NCI-H128 (cell line): ENCODE measurements at regions not wholly inside any gene's neighbourhood (a gene's known extent, or its start where the extent isn't known, plus 50 kb on each side); places are given as distances from the start of the nearest gene placed in this dataset.

Source experiments
- DNase-seq: peaks from one replicate; lab custom pipeline; 2025; ENCODE audit not compliant: unreplicated experiment; lab: John Stamatoyannopoulos, UW

DNA sequence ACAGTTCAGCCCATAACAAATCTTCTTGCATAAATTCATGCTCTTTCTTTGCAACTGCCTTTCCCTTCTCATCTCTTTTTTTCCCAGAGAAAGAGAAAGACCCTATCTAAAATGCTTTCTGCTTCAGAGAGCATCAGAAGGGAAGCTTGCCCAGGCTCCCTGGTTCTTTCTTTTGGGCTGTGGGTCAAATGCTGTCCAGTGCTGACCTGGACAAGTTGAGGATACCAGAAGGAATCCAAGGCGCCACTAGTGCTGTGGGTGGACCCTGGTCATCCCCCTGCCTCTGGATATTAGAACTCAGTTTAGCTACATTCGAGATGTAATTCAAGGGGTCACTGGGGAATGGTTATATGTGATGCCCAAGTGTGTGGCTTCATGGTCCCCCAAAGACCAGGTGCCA is 411.6 kb downstream of the RPS24 start:
- DNase-seq, result no peak

DNA sequence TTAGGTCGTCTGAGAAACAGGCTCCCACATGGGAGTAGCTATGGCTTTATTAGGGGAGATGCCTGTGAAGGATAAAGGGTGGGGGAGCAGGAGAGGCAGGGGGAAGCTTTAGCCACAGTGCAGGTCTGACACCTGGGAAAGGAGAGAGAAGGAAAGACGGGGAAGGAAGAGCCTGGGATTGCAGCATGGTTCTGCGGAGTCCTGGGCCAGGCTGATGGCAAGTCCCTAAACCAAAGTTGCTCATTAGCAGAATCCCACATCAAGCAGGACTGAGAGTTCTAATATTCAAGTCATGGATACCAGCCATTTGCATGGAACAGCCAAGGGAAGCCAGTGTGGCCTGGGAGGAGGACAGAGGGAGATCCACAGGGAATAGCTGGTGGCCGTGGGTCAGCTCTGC is 414.8 kb downstream of the RPS24 start:
- no peak for DNase-seq

DNA sequence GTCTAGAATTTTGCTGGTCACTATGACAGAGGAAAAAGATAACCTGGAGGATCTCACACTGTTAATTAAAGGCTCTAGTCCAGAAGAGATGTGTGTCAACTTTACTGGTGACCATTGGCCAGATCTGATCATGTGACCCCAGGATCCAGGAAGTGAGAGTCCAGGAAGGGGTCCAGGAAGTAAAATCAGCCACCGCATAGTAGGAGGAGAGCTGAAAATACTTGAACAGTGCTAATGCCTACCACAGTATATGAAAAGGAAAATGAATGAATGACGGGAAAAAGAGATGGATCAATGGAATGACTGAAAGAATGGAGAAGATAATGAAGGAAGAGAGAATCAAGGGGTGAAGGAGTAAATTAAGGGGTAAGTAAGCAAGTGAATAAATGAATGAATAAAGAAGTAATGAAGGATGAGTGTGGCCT is 415.3 kb downstream of the RPS24 start:
- no peak for DNase-seq

DNA sequence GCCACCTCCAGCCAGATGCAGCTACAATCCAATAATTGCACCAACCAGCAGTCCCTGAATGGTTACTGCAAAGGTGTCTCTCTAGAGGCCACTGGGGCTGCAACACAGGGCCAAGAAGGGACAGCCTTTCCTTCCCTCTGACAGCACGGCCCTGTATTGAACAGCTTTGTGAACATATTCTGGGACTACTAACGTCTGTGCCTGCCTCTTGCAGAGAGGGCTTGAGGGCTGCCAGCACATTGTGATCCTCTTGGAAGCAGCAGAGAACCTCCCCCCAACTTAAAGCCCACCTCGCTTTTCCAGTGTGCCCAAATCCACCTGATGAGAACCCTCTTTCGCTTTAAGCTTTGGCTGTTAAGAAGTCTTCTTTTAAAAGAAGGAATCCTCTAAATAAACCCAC is 415.9 kb downstream of the RPS24 start:
- no peak for DNase-seq

DNA sequence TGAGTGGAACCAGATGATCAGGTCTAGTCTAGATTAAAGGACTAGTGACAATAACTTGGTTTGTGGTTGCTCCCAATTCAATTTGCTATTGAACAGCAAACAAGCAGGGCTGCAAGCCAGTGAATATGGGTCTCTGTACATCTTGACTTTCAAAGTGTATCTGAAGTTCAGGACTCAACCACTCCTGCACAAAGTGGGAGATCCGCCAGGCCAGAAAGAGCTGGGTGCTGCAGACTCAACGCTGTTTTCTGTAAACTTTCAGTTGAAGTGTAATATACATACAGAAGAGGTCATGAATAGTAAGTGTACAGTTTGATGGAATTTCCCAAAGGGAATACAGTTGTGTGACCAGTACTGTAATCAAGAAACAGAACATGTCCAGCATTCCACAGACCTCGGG is 416.6 kb downstream of the RPS24 start:
- DNase-seq, result no peak

DNA sequence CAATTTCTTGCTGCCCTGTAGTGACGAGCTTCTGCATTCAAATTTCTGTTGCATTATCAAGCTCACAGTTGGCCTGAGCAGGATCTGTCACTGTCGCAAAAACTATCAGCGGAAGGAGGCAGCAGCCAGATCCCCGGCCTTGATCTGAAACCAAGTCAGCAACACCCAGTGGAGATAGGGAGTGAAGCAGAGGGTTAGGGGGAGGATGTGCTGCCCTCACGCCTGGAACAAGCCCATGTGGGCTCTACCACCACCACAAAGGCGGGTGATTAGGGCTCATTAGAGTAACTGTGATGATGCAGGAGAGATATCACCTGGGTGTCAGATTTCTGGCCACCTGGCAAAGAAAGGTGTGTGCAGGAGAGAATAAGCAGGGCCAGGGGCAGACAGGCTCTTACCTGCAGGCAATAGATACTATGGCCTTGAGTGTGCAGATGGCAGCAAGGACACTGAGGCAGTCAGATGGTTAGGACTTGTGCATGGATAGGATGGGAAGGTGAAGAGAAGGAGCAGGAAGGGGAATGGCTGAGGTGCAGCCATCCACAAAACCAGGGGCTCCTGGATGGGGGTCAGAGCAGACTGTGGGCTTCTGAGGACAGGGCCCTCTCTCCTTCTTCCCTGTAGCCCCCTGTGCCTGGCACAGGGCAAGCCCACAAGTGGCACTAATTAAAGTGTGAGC is 417.3 kb downstream of the RPS24 start:
- no peak for DNase-seq

DNA sequence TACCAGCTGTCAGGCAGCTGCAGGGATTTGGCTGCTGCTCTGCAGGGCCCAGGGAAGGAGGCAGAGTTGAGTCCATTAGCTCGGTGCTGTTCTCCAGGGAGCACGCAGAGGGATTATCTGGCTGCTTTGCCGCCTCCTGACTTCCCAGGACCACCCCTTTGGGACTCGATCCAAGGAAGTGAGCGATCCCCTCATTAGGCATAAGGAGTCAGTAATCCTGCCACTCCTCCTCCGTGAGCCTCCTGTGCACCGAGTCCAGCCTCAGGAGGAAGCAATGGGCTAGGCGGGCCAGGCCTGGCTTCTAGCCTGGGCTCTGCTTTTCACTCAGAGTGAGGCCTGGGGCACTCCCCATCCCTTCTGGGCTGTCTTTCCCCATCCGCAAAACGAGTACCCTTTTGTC is 417.9 kb downstream of the RPS24 start:
- no peak for DNase-seq

DNA sequence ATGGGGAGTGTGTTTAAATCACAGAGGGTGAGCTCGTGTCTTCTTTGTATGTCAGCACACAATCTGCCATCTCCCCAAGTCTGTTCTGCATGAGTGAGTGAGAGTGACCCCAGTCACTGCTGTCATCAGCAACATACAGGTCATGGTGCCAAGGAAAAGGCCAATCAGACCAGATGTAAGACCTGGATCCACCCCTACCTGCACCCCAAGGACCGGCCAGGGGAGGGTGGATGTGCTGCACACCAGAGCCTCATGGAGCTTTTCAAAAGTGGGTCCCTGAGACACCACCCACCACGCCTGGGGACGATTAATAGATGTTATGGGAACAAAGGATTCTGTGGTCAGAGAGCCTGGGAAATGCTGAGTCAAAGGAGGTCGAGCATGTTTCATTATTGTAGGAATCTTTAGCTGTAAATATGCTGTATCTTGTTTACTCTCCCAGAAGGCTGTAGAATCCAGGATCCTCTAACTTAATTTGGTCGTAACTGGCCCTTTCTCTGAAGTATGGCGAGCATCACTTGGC is 420.5 kb downstream of the RPS24 start:
- DNase-seq, result no peak

DNA sequence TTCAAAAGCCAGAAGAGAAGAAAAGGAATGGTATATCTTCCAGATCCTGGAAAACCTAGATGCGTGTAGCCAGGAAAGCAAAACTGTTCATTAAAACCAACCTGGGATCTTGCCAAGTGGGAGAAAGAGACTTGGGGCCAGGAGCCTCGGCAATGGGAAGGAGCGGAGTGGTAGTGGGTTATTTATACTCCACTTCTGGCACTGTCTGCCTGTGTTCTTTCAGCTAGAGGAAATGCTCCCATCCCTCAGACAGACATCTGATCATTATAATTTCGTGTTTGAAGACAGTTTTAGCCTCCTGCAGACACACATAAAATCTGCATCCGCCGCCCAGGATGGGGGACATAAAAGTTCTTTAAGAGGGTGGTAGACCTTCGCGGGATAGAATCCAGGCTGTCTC is 421.6 kb downstream of the RPS24 start:
- no peak for DNase-seq

DNA sequence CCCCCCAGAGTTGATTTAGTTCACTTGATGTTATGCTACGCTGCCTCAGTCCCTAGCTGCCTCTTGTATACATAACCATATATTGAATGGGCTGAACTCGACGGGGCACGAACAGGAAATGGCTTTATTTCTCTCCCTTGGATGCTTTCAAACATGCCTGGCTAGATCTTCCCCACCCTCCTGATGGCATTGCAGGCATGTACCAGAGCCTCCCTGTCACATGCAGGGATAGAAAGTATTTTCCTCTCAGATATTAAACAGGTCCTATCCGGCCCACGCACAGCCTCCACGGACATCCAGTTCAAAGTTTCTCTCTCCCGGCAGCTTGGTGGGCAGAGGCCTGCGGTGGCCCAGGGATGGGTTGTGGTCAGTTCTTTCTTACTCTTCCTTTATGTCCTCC is 422.1 kb downstream of the RPS24 start:
- no peak for DNase-seq

DNA sequence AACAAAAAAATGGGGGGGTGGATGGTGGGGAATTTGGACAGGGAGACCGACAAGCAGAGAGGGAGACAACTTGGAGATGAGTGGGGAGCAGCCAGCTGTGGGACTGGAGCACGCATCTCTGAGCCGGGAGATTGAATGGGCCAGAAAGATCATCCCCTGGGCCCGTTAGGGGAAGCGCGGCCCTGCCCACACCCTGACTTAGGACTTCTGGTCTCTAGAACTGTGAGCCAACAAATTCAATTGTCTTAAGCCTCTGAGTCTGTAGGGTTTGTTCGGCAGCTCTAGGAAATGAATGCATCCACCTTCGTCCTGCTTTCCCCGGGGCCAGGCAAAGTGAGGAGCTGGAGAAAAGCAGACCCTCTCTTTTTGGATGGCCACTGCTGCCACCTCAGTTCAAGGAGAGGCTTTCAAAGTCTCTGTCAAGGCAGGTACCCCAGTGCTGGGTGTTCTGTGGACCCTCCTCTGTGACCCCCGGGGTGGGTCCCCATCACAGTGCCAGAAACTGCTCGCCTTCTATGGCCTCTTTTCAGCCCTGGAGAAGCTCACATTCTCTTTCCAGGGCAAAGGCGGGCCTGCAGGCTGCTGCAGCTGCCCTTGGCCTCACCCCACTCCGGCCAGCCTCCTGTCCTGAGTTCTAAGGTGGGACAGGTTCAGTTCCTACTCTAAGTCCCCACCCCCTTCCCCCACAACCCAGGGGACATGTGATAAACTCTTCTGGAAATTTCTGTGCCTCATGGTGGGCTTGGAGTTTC is 423.2 kb downstream of the RPS24 start:
- DNase-seq, result no peak

DNA sequence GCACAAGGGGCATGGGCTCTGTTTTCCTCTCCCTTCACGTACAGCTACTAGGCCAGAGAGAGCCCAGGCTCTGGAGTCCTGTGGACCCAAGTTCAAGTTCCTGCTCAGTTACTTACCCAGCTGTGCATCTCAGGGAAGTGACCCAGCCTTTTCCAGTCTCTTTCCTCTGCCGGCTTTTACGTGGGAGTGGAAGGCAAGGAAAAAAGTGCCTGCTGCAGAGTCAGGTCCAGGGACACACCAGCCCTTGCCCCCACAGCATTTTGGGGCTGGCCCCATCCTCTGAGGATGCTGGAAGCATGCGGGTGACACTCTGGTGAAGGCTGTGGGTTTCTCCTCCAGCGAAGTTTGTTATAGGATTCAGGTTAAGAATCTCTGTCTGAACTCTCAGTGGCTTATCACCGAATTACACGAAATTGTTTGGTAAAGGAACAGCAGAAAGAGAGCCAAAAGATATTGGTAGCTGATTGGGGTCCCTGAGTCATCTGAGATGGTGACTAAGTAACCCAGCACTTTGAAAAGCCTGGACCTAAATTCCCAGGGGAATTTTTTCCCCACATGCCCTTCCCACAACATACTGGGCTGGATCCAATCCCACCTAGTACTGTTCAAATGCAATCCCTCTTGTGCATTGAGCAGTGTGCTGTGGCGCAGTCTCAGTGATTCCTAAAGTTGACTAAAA is 424.3 kb downstream of the RPS24 start:
- DNase-seq, result no peak

DNA sequence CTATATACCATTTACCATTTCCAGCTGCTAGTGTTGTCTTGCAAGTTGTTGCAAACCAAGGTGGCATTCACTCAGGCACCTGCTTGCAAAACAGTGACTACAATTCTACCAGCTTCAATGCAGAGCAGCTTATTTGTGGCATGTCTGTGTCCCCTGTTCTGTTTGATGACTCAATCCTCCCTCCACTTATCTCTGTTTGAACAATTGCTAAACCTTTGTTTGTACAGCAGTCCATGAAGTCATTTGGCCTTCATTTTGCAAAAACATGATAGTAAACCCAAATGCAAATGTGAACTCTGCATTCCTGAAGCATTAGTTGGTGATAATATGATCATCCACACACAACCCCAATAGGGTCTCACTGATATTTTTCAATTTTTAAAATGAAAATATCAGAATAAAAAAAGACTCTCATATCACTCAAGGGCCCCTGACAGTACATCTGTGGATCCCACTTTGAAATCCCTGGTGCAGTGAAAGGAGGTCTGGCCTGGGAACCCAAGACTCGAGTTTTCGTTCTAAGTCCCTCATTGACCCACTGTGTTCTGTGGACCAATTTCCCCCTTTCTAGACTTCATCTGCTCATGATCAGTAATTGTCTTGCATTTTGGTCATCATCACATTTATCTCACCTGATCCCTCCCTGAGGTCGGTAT is 425.4 kb downstream of the RPS24 start:
- DNase-seq, result no peak

DNA sequence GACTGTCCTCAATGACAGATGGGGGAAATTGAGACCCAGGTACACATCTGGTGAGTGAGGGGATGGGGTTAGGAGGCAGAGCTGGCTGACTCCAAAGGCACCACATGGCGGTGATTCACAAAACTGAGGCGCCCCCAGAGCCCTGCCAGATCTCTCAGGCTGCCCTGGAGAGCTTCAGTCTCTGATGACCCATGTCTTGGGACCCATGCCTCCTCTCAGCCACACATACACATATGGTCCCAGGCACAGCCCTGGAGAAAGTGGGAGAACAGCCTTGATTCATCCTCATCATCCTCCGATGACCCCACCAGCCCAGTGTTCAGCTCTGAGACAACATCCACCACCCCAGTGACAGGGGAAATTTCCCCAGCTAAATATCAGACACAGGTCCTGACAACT is 426.0 kb downstream of the RPS24 start:
- no peak for DNase-seq

DNA sequence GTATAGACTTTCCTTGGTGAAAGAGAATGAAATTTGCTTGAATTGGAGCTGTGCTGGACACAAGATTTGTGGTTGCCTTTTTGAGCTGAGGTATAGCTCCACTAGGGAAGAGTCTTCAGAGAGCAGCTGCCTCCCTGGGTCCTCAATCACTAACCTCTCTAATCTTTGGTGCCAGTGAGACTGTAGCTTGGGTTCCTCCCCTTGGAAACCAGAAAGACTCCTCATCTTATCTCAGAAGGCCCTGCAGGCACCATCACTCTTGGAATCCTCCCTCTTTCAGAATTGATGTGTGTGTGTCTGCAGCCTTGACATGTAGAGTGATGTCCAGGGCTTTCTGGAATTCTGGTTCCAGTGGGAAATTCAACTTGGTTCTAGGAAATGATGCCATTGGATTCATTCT is 426.5 kb downstream of the RPS24 start:
- no peak for DNase-seq

DNA sequence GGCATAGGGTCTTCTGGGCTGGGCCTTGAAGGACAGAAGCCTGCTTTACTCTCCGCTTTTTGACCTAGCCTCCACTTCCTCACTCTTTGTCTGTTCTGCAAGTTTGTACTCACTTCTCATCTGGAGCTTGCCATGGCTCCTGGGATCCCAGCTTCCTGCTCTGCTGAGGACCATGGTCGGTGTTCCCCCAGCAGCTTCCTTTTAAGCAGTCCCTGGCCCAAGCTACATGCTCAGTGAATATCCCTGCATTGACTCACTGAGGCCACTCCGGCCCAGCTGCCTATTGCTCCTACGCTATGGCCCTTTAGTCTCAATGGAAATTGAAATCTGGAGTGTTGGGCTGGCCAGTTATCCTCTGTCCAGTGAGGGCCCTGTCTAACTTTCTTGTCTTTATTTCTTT is 427.7 kb downstream of the RPS24 start:
- no peak for DNase-seq

DNA sequence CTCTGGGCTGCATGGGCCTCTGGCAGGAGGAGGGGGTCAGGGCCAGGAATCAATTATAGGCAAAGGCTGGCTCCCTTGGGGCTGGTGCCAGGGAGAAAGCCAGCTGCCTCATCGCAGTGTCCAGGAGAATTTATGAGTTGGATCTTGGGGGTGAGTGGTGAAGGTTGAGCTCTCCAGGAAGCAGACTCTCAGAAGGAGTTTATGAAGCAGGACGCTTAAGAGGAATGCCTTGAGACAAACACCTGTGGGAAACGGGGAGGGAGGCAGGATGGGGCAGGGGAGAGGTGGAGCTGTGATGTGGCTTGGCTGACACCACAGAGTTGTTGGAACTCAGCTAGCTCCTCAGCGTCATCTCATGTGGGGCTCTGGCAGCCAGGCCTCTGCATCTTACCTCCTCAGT is 428.5 kb downstream of the RPS24 start:
- no peak for DNase-seq

DNA sequence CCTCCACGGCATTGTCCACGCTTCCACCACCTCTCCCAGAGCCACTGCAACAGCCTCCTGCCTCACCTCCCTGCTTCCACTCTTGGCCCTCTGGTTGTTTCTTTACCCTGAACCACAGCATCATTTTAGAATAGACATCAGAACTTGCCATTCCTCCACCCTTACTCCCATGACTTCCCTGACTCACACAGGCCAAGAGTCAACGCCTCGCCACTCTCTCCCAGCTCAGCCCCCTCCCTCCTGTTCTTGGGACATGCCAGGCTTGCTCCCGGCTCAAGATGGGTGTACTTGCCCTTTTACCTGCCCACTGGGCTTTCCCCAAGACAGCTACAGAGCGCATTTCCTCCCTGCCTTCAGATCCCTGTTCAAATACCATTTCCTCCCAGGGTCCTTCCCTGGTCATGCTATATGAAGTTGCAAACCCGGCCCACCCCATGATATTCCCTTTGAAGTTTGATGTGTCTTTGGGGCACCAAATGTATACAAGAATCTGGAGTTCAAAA is 429.1 kb downstream of the RPS24 start:
- DNase-seq, result no peak

DNA sequence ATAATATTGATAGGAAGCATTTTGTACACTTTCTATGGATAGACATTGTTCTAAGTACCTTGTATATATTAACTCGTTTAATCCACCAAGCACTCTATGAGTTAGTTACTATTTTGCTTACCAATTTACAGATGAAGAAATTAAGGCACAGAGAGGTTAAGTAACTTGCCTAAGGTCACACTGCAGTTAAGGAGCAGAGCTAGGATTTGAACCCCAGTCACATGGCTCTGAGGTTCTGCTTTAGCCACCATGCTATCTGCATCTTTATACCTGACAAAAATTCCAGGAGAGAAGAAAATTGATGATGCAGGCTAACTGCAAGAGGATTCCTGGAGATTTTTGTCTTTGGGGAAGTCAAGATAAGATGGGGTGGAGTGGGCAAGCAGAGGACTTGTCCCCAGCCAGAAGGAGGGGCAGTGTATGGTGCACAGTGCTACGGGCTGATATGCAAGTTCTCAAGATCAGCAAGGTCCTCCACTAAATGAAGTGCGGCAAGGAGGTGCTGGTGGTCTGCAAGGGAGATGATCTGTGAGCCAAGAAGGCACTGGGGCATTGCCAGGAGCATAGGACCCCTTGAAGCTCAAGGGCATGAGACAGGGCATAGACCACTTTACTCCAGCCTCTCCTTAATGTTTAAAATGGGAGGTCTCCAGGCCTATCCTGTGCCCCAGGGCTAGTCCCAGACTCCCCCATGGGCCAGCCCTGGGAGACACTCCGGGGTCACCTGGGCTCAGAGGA is 430.6 kb downstream of the RPS24 start:
- no peak for DNase-seq

DNA sequence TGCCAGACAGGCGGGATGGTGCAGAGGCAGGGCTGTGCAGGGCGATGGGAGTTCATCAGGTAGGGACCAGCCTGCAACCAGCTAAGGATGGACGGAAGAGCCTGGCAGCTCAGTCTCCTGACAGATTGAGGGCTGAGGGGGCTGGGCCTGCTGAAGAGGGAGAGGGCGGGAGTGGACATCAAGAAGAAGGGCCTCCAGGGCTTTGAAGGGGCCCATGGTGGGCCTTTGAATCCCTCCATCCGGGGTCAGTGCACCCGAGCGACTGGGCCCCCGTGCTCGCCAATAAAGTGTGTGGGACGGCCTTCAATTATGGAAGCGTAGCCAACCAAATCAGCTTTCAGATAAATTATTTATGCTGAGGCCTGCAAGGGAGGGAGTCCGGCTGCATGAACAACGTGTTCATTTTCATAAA is 431.2 kb downstream of the RPS24 start:
- DNase-seq, result no peak

DNA sequence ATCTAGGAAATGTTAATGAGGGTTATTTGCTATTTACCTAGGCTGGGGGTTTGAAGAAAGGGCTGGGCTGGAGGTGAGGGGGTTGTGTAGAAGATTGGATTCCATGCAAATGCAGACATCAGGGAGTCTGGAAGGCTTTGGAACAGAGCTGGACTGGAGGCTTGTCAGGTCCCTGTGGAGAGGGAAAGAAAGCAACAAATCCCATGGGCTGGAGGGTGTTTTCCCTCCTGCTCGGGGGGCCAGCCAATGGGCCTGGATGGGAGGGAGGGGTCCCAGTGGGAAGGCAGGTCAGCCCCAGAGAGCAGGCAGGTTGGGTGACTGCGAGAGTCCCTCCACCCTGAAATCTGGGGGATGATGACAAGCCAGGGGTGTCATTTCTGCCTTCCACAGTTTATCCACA is 431.8 kb downstream of the RPS24 start:
- DNase-seq, result no peak
